GM12878 (cell line): ENCODE measurements at regions not wholly inside any gene's neighbourhood (a gene's known extent, or its start where the extent isn't known, plus 50 kb on each side); places are given as distances from the start of the nearest gene placed in this dataset.

Source experiments
- ATAC-seq: fragments of 200-7000 bp; cut with Tn5 transposase; 3 replicates; pipeline ENCODE4 v1.9.1; 2020; ENCODE audit warnings: mild to moderate bottlenecking, moderate library complexity
- BruUV-seq: library from RNA; stranded (reverse); fragments of 400-500 nt; replicated peaks from 2 replicates; lab custom pipeline; 2021; lab: Mats Ljungman, UMichigan
- CTCF ChIA-PET: fragments of 300-600 bp; sonication (Branson Sonifier 250); formaldehyde crosslinking; extraction: SDS; loops from one replicate; lab custom pipeline; 2021; ENCODE audit warnings: inconsistent platforms; lab: Yijun Ruan, JAX
- POLR2A ChIA-PET: fragments of 350-600 bp; formaldehyde crosslinking; extraction: SDS; loops from one replicate; lab custom pipeline; 2021; ENCODE audit warnings: inconsistent platforms; lab: Charles Lee
- RAD21 ChIA-PET: fragments of 300-600 bp; sonication (Branson Sonifier 250); formaldehyde crosslinking; loops from one replicate; lab custom pipeline; 2023; ENCODE audit warnings: antibody characterized with exemption; ENCODE audit not compliant: unreplicated experiment; lab: Charles Lee
- SMC1A ChIA-PET: fragments of 300-600 bp; sonication (Branson Sonifier 250); formaldehyde crosslinking; loops from one replicate; lab custom pipeline; 2023; ENCODE audit not compliant: unreplicated experiment, uncharacterized antibody; lab: Charles Lee
- DNase-seq: peaks from one replicate; pipeline ENCODE4 v3.0.0-alpha.2; 2011; ENCODE audit warnings: low read depth, low spot score
- FAIRE-seq: peaks from 3 replicates; lab custom pipeline; 2011; peaks lifted over from hg19 to GRCh38; lab: Jason Lieb, UNC
- H2AFZ ChIP-seq: 2 replicates; pipeline ENCODE4 v1.6.0; 2011; ENCODE audit warnings: low read depth, low read length, control low read depth; ENCODE audit not compliant: control insufficient read depth
- H3K27ac ChIP-seq: 2 replicates; pipeline ENCODE4 v1.5.1; 2011; ENCODE audit warnings: control low read depth; ENCODE audit not compliant: control insufficient read depth, insufficient read depth
- H3K27me3 ChIP-seq, 2 experiments: replicated peaks in 1 of 2; 2 replicates each; pipeline versions ENCODE4 v1.6.0 to v1.6.1; 2011; ENCODE audit warnings: low read length in 1 of 2; ENCODE audit not compliant: control insufficient read depth in 2 of 2, insufficient read depth in 2 of 2
- H3K36me3 ChIP-seq, 2 experiments: 2 replicates each; pipeline ENCODE4 v1.5.1; 2011; ENCODE audit warnings: low read length in 1 of 2; ENCODE audit not compliant: control insufficient read depth in 2 of 2, insufficient read depth in 2 of 2
- H3K4me1 ChIP-seq: 2 replicates; pipeline ENCODE4 v1.6.1; 2011; ENCODE audit warnings: mild to moderate bottlenecking, low read length, moderate library complexity, mixed read lengths; ENCODE audit not compliant: control insufficient read depth, insufficient read depth
- H3K4me2 ChIP-seq: 2 replicates; pipeline ENCODE4 v1.6.0; 2011; ENCODE audit warnings: control low read depth; ENCODE audit not compliant: control insufficient read depth, insufficient read depth
- H3K4me3 ChIP-seq: fragments of 200-600 bp; sonication (generic); 2 replicates; pipeline ENCODE4 v1.5.1; 2016
- H3K79me2 ChIP-seq: 2 replicates; pipeline ENCODE4 v1.6.0; 2011; ENCODE audit warnings: low read length; ENCODE audit not compliant: control insufficient read depth, insufficient read depth
- H3K9ac ChIP-seq: 2 replicates; pipeline ENCODE4 v1.8.0; 2011; ENCODE audit warnings: low read length, control low read depth, mixed read lengths; ENCODE audit not compliant: control insufficient read depth, insufficient read depth
- H3K9me3 ChIP-seq: replicated peaks from 3 replicates; pipeline ENCODE4 v1.5.1; 2011; ENCODE audit warnings: mild to moderate bottlenecking, low read length; ENCODE audit not compliant: control insufficient read depth, insufficient read depth
- H4K20me1 ChIP-seq: 2 replicates; pipeline ENCODE4 v1.6.0; 2011; ENCODE audit not compliant: control insufficient read depth, insufficient read depth
- ATF7 ChIP-seq: fragments of 450-650 bp; IDR thresholded peaks from 2 replicates; pipeline ENCODE4 v1.6.1; 2016; ENCODE audit warnings: low read depth, mild to moderate bottlenecking
- BHLHE40 ChIP-seq, 2 experiments: fragments of 450-650 bp in 1 of 2; IDR thresholded peaks; 2 replicates each; pipeline ENCODE4 v1.6.1; 2011 to 2017; ENCODE audit warnings: low read depth in 2 of 2, borderline replicate concordance in 1 of 2, improper control_type of control experiment in 1 of 2, low read length in 1 of 2, mild to moderate bottlenecking in 1 of 2
- GATAD2B ChIP-seq: fragments of 450-650 bp; conservative IDR thresholded peaks from 2 replicates; pipeline ENCODE4 v1.6.1; 2017; ENCODE audit warnings: low read depth, mild to moderate bottlenecking, moderate library complexity
- HCFC1 ChIP-seq: fragments of 150-350 bp; IDR thresholded peaks from 2 replicates; pipeline ENCODE4 v1.6.1; 2014; ENCODE audit warnings: low read length
- MTA2 ChIP-seq: fragments of 450-650 bp; IDR thresholded peaks from 2 replicates; pipeline ENCODE4 v1.6.1; 2016; ENCODE audit warnings: low read depth, mild to moderate bottlenecking, moderate library complexity
- MXI1 ChIP-seq: fragments of 150-350 bp; IDR thresholded peaks from 2 replicates; pipeline ENCODE4 v1.6.1; 2011; ENCODE audit warnings: low read depth, mild to moderate bottlenecking, inconsistent platforms, low read length, improper control_type of control experiment
- NR2C2 ChIP-seq: IDR thresholded peaks from 2 replicates; pipeline ENCODE4 v1.6.1; 2011; ENCODE audit warnings: borderline replicate concordance, low read depth; ENCODE audit not compliant: control insufficient read depth, insufficient read length
- PAX5 ChIP-seq: IDR thresholded peaks from 2 replicates; pipeline ENCODE4 v1.6.1; 2011; ENCODE audit warnings: low read depth, low read length, borderline replicate concordance
- PML ChIP-seq: IDR thresholded peaks from 2 replicates; pipeline ENCODE4 v1.6.1; 2012; ENCODE audit warnings: low read length, inconsistent platforms
- RELA ChIP-seq: fragments of 450-650 bp; IDR thresholded peaks from 2 replicates; pipeline ENCODE4 v1.8.0; 2014; ENCODE audit warnings: borderline replicate concordance; ENCODE audit not compliant: partially characterized antibody
- TCF12 ChIP-seq: IDR thresholded peaks from 2 replicates; pipeline ENCODE4 v1.6.1; 2011; ENCODE audit warnings: low read depth, mild to moderate bottlenecking, low read length
- YY1 ChIP-seq: IDR thresholded peaks from 2 replicates; pipeline ENCODE4 v1.6.1; 2011; ENCODE audit warnings: low read depth, mild to moderate bottlenecking, low read length
- ZNF217 ChIP-seq: fragments of 450-650 bp; IDR thresholded peaks from 2 replicates; pipeline ENCODE4 v1.6.1; 2017; ENCODE audit warnings: antibody characterized with exemption, mild to moderate bottlenecking
- ZNF384 ChIP-seq: IDR thresholded peaks from 2 replicates; pipeline ENCODE4 v1.6.1; 2012; ENCODE audit warnings: low read depth, mild to moderate bottlenecking, low read length, improper control_type of control experiment, borderline replicate concordance
- ZNF622 ChIP-seq: fragments of 450-650 bp; IDR thresholded peaks from 2 replicates; pipeline ENCODE4 v1.6.1; 2017; ENCODE audit warnings: mild to moderate bottlenecking, inconsistent platforms
- WGBS: methylation state at CpG from one replicate; pipeline ENCODE4 v1.1.6; 2016; ENCODE audit warnings: low lambda C conversion rate; ENCODE audit not compliant: insufficient replicate concordance, insufficient coverage; ENCODE audit errors: missing lambda C conversion rate; 5-methylcytosine and 5-hydroxymethylcytosine counted together
- in situ Hi-C: fragments of 300-500 bp; cut with MboI; formaldehyde crosslinking; loops from 9 replicates; pipeline ENCODE4 v1.14.3; 2018; ENCODE audit warnings: mixed read lengths
- intact Hi-C: fragments of 100-400 bp; cut with micrococcal nuclease; formaldehyde crosslinking; loops from one replicate; pipeline ENCODE4 v1.14.2; 2022; ENCODE audit not compliant: unreplicated experiment
- TF ChIP-seq, protein P1 (sequence below): IDR thresholded peaks from 2 replicates; pipeline ENCODE4 v1.6.1; 2011; ENCODE audit warnings: borderline replicate concordance, low read depth, mild to moderate bottlenecking, moderate library complexity, low read length; ENCODE audit not compliant: insufficient read depth, poor library complexity, severe bottlenecking
- TF ChIP-seq, protein P2 (sequence below): fragments of 450-650 bp; IDR thresholded peaks from 2 replicates; pipeline ENCODE4 v1.6.1; 2017; ENCODE audit warnings: low read depth, mild to moderate bottlenecking, moderate library complexity
- TF ChIP-seq, protein P3 (sequence below): fragments of 450-650 bp; IDR thresholded peaks from 2 replicates; pipeline ENCODE4 v1.6.1; 2016; ENCODE audit warnings: mild to moderate bottlenecking
- TF ChIP-seq, protein P4 (sequence below): fragments of 450-650 bp; IDR thresholded peaks from 2 replicates; pipeline ENCODE4 v1.6.1; 2016; ENCODE audit warnings: mild to moderate bottlenecking

DNA sequence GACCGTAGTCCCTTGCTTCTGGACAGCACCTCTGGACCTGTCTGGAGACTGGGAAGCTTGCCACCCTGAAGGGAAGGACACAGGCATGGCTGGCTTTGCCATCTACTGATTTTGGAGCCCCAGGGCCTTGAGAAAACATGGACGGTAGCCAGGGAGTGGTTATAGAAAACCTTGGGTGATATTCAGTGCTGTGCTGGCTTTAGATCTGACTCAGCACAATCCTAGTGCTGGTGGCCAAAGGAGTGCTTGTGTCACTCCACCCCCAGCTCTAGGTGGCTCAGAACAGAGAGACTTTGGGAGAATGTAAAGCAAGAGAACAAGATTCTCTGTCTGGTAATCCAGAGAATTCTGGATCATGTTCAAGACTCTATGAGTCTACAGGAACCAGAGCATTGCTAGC, 214.5 kb upstream of the IGF1 start:
- ChIA-PET RAD21 (interaction anchor here (0.6 to 1.2 kb wide), 2 partner anchors 44 to 556 kb away, joined by 3 read pairs; no protein-coding TSS in a partner anchor), SMC1A (interaction anchor here (0.6 to 1.5 kb wide), 2 partner anchors 15 to 25 kb away, joined by 3 read pairs; no protein-coding TSS in a partner anchor)
- Histone ChIP-seq H3K9ac (no peak overlapping the region), H3K9me3 (no peaks in the 10 kb centered on the region; the same call in 2 of the 3 replicates)
- FAIRE-seq: no peak
- no TSS peak for BruUV-seq
- DNase-seq: no peak
- in situ Hi-C loops: no loop called here
- TF ChIP-seq, protein P1, sequence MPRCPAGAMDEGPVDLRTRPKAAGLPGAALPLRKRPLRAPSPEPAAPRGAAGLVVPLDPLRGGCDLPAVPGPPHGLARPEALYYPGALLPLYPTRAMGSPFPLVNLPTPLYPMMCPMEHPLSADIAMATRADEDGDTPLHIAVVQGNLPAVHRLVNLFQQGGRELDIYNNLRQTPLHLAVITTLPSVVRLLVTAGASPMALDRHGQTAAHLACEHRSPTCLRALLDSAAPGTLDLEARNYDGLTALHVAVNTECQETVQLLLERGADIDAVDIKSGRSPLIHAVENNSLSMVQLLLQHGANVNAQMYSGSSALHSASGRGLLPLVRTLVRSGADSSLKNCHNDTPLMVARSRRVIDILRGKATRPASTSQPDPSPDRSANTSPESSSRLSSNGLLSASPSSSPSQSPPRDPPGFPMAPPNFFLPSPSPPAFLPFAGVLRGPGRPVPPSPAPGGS: no peak
- no peak for TF ChIP-seq BHLHE40 (IDR thresholded peaks at IDR 0.05; ENCODE audit: borderline replicate concordance in 1 of 2, low read depth in 2 of 2, low read length in 1 of 2)
- no peak for TF ChIP-seq PAX5
- no peak for TF ChIP-seq ZNF217
- no peak for TF ChIP-seq ZNF384
- TF ChIP-seq GATAD2B: no peak
- TF ChIP-seq YY1: no peak
- TF ChIP-seq ATF7: no peak
- no peak for TF ChIP-seq ZNF622
- TF ChIP-seq MTA2: no peak
- TF ChIP-seq, protein P2, sequence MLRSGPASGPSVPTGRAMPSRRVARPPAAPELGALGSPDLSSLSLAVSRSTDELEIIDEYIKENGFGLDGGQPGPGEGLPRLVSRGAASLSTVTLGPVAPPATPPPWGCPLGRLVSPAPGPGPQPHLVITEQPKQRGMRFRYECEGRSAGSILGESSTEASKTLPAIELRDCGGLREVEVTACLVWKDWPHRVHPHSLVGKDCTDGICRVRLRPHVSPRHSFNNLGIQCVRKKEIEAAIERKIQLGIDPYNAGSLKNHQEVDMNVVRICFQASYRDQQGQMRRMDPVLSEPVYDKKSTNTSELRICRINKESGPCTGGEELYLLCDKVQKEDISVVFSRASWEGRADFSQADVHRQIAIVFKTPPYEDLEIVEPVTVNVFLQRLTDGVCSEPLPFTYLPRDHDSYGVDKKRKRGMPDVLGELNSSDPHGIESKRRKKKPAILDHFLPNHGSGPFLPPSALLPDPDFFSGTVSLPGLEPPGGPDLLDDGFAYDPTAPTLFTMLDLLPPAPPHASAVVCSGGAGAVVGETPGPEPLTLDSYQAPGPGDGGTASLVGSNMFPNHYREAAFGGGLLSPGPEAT: no peak
- TF ChIP-seq, protein P3, sequence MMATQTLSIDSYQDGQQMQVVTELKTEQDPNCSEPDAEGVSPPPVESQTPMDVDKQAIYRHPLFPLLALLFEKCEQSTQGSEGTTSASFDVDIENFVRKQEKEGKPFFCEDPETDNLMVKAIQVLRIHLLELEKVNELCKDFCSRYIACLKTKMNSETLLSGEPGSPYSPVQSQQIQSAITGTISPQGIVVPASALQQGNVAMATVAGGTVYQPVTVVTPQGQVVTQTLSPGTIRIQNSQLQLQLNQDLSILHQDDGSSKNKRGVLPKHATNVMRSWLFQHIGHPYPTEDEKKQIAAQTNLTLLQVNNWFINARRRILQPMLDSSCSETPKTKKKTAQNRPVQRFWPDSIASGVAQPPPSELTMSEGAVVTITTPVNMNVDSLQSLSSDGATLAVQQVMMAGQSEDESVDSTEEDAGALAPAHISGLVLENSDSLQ: no peak
- TF ChIP-seq HCFC1: no peak
- no peak for TF ChIP-seq MXI1
- TF ChIP-seq TCF12: no peak
- TF ChIP-seq NR2C2: no peak
- no peak for TF ChIP-seq RELA
- TF ChIP-seq, protein P4, sequence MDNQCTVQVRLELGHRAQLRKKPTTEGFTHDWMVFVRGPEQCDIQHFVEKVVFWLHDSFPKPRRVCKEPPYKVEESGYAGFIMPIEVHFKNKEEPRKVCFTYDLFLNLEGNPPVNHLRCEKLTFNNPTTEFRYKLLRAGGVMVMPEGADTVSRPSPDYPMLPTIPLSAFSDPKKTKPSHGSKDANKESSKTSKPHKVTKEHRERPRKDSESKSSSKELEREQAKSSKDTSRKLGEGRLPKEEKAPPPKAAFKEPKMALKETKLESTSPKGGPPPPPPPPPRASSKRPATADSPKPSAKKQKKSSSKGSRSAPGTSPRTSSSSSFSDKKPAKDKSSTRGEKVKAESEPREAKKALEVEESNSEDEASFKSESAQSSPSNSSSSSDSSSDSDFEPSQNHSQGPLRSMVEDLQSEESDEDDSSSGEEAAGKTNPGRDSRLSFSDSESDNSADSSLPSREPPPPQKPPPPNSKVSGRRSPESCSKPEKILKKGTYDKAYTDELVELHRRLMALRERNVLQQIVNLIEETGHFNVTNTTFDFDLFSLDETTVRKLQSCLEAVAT: no peak
- TF ChIP-seq PML: no peak
- TF ChIP-seq, all 136 proteins: peak for 0
- intact Hi-C loops: no loop called here
- no peak overlapping the region for H3K27ac ChIP-seq
- H3K4me3 ChIP-seq: no peak overlapping the region
- ATAC-seq: no peak
- no peaks in the 10 kb centered on the region for H3K79me2 ChIP-seq
- CTCF ChIA-PET: interaction anchor here (0.6 to 1.1 kb wide), 2 partner anchors 204 to 755 kb away, joined by 3 to 4 read pairs; no protein-coding TSS in a partner anchor
- POLR2A ChIA-PET: interaction anchor here (0.6 kb wide), 2 partner anchors 181 to 695 kb away, joined by 3 read pairs; no protein-coding TSS in a partner anchor
- no peaks in the 10 kb centered on the region for H3K4me1 ChIP-seq
- H3K27me3 ChIP-seq: no peaks in the 10 kb centered on the region
- 44% methylated on average over 2 of the region's 2 CpGs for WGBS
- no peaks in the 10 kb centered on the region for H4K20me1 ChIP-seq
- H2AFZ ChIP-seq: no peak overlapping the region
- no peak overlapping the region for H3K4me2 ChIP-seq
- H3K36me3 ChIP-seq: no peaks in the 10 kb centered on the region
